K562 (cell line): ENCODE measurements at regions not wholly inside any gene's neighbourhood (a gene's known extent, or its start where the extent isn't known, plus 50 kb on each side); places are given as distances from the start of the nearest gene placed in this dataset.

Experiments
- ATF2 ChIP-seq: sonication (generic); formaldehyde crosslinking; IDR thresholded peaks from 2 replicates; pipeline ENCODE4 v1.8.1; 2022; ENCODE audit warnings: missing genetic modification reagents
- CCAR2 ChIP-seq: fragments of 200-400 bp; formaldehyde crosslinking; IDR thresholded peaks from 2 replicates; pipeline ENCODE4 v1.6.1; 2017; ENCODE audit warnings: mild to moderate bottlenecking, low read depth, low read length
- CTCF ChIP-seq, 3 experiments: IDR thresholded peaks in 2 of 3; conservative IDR thresholded peaks in 1 of 3; 2 replicates each; pipeline ENCODE4 v1.5.1; 2011 to 2012; ENCODE audit warnings: low read length in 3 of 3, mild to moderate bottlenecking in 3 of 3, control low read depth in 2 of 3, improper control_type of control experiment in 1 of 3, inconsistent platforms in 1 of 3, low read depth in 1 of 3, mixed read lengths in 1 of 3, moderate library complexity in 1 of 3; ENCODE audit not compliant: insufficient read depth in 2 of 3
- ESRRB ChIP-seq: fragments of 250-450 bp; sonication (Bioruptor Pico); IDR thresholded peaks from 2 replicates; pipeline ENCODE4 v1.5.0; 2020; ENCODE audit warnings: mild to moderate bottlenecking, moderate library complexity, borderline replicate concordance
- GATA2 ChIP-seq: sonication (generic); formaldehyde crosslinking; IDR thresholded peaks from 2 replicates; pipeline ENCODE4 v1.4.0; 2020; ENCODE audit warnings: mild to moderate bottlenecking, missing genetic modification reagents
- GATAD2A ChIP-seq: fragments of 450-650 bp; IDR thresholded peaks from 2 replicates; pipeline ENCODE4 v1.6.1; 2017
- GTF2F1 ChIP-seq: IDR thresholded peaks from 2 replicates; pipeline ENCODE4 v1.6.1; 2011; ENCODE audit warnings: low read depth, low read length, improper control_type of control experiment
- HNRNPH1 ChIP-seq: fragments of 200-400 bp; formaldehyde crosslinking; optimal IDR thresholded peaks from 2 replicates; pipeline ENCODE3; 2017; ENCODE audit warnings: low read depth, mild to moderate bottlenecking, low read length, moderate library complexity
- MCM3 ChIP-seq: fragments of 450-650 bp; IDR thresholded peaks from 2 replicates; pipeline ENCODE4 v1.6.1; 2016
- POLR2A ChIP-seq: fragments of 450-650 bp; conservative IDR thresholded peaks from 2 replicates; pipeline ENCODE4 v1.6.1; 2016
- RFX5 ChIP-seq: IDR thresholded peaks from 2 replicates; pipeline ENCODE4 v1.6.1; 2011; ENCODE audit warnings: low read depth, mild to moderate bottlenecking, improper control_type of control experiment, low read length
- ZNF3 ChIP-seq: fragments of 250-450 bp; sonication (Bioruptor Pico); IDR thresholded peaks from 2 replicates; pipeline ENCODE4 v1.5.0; 2021; ENCODE audit warnings: mild to moderate bottlenecking, moderate library complexity
- TF ChIP-seq, protein P1 (sequence below): fragments of 450-650 bp; formaldehyde crosslinking; conservative IDR thresholded peaks from 2 replicates; pipeline ENCODE4 v1.4.0; 2022; ENCODE audit warnings: mild to moderate bottlenecking, missing genetic modification characterization

GRCh38 chr7:84688671-84689070 is 494.1 kb upstream of the SEMA3A start:
- TF ChIP-seq ESRRB (no peak), GTF2F1 (no peak), ATF2 (no peak), GATAD2A (no peak), CTCF (IDR thresholded peaks at IDR 0.05 in 2 of 3, conservative IDR thresholded peaks at IDR 0.05 in 1 of 3; ENCODE audit: insufficient read depth in 2 of 3, low read depth in 1 of 3, low read length in 3 of 3) (no peak), HNRNPH1 (no peak), RFX5 (no peak), CCAR2 (no peak), GATA2 (no peak), POLR2A (no peak), MCM3 (no peak), ZNF3 (CRISPR knock-in tag) (no peak)
- TF ChIP-seq, protein P1, sequence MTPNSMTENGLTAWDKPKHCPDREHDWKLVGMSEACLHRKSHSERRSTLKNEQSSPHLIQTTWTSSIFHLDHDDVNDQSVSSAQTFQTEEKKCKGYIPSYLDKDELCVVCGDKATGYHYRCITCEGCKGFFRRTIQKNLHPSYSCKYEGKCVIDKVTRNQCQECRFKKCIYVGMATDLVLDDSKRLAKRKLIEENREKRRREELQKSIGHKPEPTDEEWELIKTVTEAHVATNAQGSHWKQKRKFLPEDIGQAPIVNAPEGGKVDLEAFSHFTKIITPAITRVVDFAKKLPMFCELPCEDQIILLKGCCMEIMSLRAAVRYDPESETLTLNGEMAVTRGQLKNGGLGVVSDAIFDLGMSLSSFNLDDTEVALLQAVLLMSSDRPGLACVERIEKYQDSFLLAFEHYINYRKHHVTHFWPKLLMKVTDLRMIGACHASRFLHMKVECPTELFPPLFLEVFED: no peak
